ENCODE measurements at regions not wholly inside any gene's neighbourhood (a gene's known extent, or its start where the extent isn't known, plus 50 kb on each side); places are given as distances from the start of the nearest gene placed in this dataset.

- TF ChIP-seq POLR2AphosphoS5 (IDR thresholded peaks at IDR 0.05) (no peak), CTCF (IDR thresholded peaks at IDR 0.05; ENCODE audit: poor library complexity, severe bottlenecking) (no peak), EP300 (conservative IDR thresholded peaks at IDR 0.05; ENCODE audit: poor library complexity, severe bottlenecking) (no peak), EZH2 (IDR thresholded peaks at IDR 0.05; ENCODE audit: borderline replicate concordance, insufficient read depth, low read length, poor library complexity, severe bottlenecking) (no peak)
Measured at GRCh38 chr3:69474186-69474585, 88.3 kb upstream of the FRMD4B start.

Measured in neural cell (in vitro differentiated cells).